HG02798 (cell line): ENCODE measurements at regions not wholly inside any gene's neighbourhood (a gene's known extent, or its start where the extent isn't known, plus 50 kb on each side); places are given as distances from the start of the nearest gene placed in this dataset.

ENCODE experiments used
- ATAC-seq: cut with Tn5 transposase; IDR thresholded peaks from one replicate; pipeline ENCODE4 v1.9.1; 2021; ENCODE audit warnings: mild to moderate bottlenecking; ENCODE audit not compliant: unreplicated experiment, poor library complexity

- ATAC-seq: no peak
Observed at GRCh38 chr5:18091142-18091541, 456.9 kb downstream of the TAF11L14 start.

GRCh38 chr5:18091758-18092157 is 457.5 kb downstream of the TAF11L14 start:
- ATAC-seq: no peak

- no peak for ATAC-seq
Observed at GRCh38 chr5:18095061-18095460, 460.8 kb downstream of the TAF11L14 start.

- ATAC-seq: no peak
Observed at GRCh38 chr5:18097817-18098216, 463.6 kb downstream of the TAF11L14 start.

GRCh38 chr5:18098691-18099090 is 464.4 kb downstream of the TAF11L14 start:
- ATAC-seq: no peak

- ATAC-seq: no peak
Observed at GRCh38 chr5:18099261-18099660, 465.0 kb downstream of the TAF11L14 start.

GRCh38 chr5:18101532-18101931 is 467.3 kb downstream of the TAF11L14 start:
- ATAC-seq: no peak

- ATAC-seq: no peak
Observed at GRCh38 chr5:18102733-18103132, 468.5 kb downstream of the TAF11L14 start.

GRCh38 chr5:18105449-18105848 is 471.2 kb downstream of the TAF11L14 start:
- ATAC-seq: no peak

- ATAC-seq: no peak
Observed at GRCh38 chr5:18111906-18112465, 477.7 kb downstream of the TAF11L14 start.

- ATAC-seq: no peak
Observed at GRCh38 chr5:18113721-18114120, 479.5 kb downstream of the TAF11L14 start.

GRCh38 chr5:18114151-18114757 is 480.0 kb downstream of the TAF11L14 start:
- no peak for ATAC-seq

GRCh38 chr5:18117968-18118367 is 483.7 kb downstream of the TAF11L14 start:
- no peak for ATAC-seq

GRCh38 chr5:18119156-18119785 is 485.0 kb downstream of the TAF11L14 start:
- ATAC-seq: no peak

GRCh38 chr5:18141222-18141621 is 507.0 kb downstream of the TAF11L14 start:
- no peak for ATAC-seq

GRCh38 chr5:18142831-18143230 is 508.6 kb downstream of the TAF11L14 start:
- no peak for ATAC-seq

- no peak for ATAC-seq
Observed at GRCh38 chr5:18152671-18153070, 518.4 kb downstream of the TAF11L14 start.

- ATAC-seq: no peak
Observed at GRCh38 chr5:18158166-18158565, 523.9 kb downstream of the TAF11L14 start.

- ATAC-seq: no peak
Observed at GRCh38 chr5:18159331-18159730, 525.1 kb downstream of the TAF11L14 start.

- no peak for ATAC-seq
Observed at GRCh38 chr5:18171684-18172083, 537.4 kb downstream of the TAF11L14 start.

GRCh38 chr5:18179579-18179978 is 545.3 kb downstream of the TAF11L14 start:
- ATAC-seq: no peak

- no peak for ATAC-seq
Observed at GRCh38 chr5:18181575-18181974, 547.3 kb downstream of the TAF11L14 start.
